GM23248 (cell line): ENCODE measurements at regions not wholly inside any gene's neighbourhood (a gene's known extent, or its start where the extent isn't known, plus 50 kb on each side); places are given as distances from the start of the nearest gene placed in this dataset.

Experiments
- EZH2 ChIP-seq: fragments of 200-600 bp; sonication (generic); IDR thresholded peaks from 2 replicates; pipeline ENCODE4 v1.6.1; 2018; ENCODE audit warnings: antibody characterized with exemption, mild to moderate bottlenecking; ENCODE audit not compliant: insufficient read depth, poor library complexity, severe bottlenecking
- EZH2phosphoT487 ChIP-seq: fragments of 200-600 bp; sonication (generic); IDR thresholded peaks from 2 replicates; pipeline ENCODE4 v1.6.1; 2018; ENCODE audit warnings: antibody characterized with exemption, moderate library complexity, mild to moderate bottlenecking, low read depth; ENCODE audit not compliant: insufficient read depth

DNA sequence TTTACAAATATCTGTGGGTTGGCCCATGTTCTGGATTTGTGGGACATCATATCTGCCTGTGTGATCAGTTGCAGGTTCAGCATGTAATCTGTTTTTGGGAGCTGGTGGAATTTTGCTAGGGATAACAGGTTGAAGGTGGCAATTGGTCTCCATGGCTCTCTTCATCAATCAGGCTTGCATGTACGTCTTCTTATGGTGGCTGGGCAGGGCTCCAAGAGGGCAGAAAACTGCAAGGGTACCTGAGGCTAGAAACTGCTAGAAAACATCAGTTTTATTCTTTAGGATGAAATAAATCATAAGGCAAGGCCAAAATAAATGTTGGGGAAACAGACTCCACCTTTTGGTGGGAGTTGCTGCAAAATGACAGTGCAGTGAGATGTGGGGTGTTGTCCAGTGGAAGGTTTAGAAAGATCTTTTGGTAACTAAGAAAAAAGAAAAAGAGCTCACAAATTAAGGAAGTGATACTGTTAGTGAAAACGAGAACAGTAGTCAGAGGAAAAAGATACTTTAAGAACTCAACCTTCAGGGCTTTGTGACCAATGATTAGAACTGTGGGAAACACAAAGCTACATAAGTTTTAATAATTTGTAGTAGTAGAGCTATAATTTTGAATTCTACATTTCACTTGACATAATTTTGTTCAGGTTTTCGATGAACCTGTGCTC is 300.7 kb upstream of the IZUMO3 start:
- TF ChIP-seq EZH2 (no peak), EZH2phosphoT487 (no peak)
